NCI-H2171 treated with DMSO at 0.1 percent for 48 hours (cell line): ENCODE measurements at regions not wholly inside any gene's neighbourhood (a gene's known extent, or its start where the extent isn't known, plus 50 kb on each side); places are given as distances from the start of the nearest gene placed in this dataset.
A peak's percentile ranks its signal among the peaks of the same experiment; 100 is the strongest.
"Not testable (repeated sequence)": the region's sequence is repeated elsewhere in the genome, so short reads cannot be mapped to it uniquely, and the experiment has no call there.

Experiments
- DNase-seq: peaks from one replicate; lab custom pipeline; 2025; lab: John Stamatoyannopoulos, UW

- DNase-seq: no peak
Measured at GRCh38 chr1:118828038-118828437, 160.1 kb downstream of the TBX15 start.

GRCh38 chr1:118827636-118828035, 160.5 kb downstream of the TBX15 start:
- no peak for DNase-seq

DNA sequence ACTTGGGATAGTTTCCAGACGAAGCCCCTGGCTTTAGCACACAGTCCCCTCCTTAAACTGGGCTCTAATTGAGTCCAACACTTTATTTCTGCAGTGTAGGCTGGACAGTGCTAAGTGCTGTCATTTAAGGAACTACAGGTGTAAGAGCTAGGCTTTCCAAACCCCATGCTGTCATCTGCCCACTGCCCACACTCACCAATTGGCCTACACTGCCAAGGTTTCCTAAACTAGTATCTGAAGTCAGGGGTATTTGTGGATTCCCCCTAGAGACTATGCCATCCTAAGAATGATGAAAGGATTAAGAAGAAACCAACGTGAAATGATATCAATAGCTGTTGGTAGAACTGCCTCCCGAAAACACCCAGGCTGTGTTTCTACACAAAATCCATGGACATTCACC, 160.9 kb downstream of the TBX15 start:
- DNase-seq: no peak

DNA sequence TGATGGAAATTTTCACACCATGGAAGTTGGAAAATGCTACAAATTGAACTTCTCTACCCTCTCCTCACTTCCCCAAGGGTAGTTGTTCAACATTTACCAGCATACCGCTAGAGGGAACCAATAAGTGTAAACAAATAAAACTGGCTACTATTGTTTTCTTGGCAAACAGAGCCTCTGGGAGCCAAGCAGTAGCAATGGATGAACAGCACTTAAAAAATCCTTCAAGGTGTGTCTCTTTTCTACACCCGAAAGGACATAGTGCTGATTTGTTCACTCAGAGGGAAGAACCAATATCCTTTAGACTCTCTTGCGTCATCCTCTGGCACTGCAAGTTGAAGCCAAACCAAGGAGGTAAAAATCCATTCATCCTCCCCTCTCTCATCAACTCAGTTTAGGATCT, 161.5 kb downstream of the TBX15 start:
- DNase-seq: no peak

GRCh38 chr1:118825619-118826018, 162.5 kb downstream of the TBX15 start:
- no peak for DNase-seq

DNA sequence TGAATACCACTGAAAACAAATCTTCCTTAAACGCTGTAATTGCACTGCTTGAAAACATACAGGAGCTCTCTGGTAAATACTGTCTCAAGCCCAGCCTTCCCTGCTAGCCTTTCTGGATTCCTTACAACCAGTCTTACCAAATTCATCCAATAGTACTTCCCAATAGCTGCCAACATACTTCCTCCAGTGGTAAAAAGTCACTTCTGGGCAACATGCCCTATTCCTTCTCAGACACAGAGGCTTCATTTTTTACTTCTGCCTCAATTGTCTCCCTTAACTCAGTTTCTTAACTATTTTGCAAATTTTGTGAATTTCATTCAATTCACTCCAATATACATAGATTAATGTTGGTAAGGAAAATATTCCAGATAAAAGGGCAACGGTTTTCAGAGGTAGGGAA, 166.3 kb downstream of the TBX15 start:
- DNase-seq: peak; percentile 1

DNA sequence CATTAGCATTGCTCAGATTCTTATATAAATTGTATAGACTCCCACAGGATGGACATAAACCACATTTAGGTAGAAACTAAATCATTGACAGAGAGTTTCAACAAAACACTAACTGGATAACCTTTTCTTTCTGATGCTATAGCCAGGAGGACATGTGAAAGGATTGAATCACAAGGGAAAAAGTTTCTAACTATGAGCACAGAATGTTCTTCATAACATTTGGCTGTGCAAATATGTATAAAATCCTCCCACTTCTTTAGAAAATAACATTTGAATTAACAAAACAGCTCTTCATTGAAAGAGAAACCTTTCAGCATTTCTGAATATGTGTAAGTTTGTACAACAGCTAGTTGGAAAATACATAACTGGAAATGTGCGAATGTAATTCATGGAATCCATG, 167.3 kb downstream of the TBX15 start:
- DNase-seq: no peak

- no peak for DNase-seq
Measured at GRCh38 chr1:118815909-118816308, 172.2 kb downstream of the TBX15 start.

DNA sequence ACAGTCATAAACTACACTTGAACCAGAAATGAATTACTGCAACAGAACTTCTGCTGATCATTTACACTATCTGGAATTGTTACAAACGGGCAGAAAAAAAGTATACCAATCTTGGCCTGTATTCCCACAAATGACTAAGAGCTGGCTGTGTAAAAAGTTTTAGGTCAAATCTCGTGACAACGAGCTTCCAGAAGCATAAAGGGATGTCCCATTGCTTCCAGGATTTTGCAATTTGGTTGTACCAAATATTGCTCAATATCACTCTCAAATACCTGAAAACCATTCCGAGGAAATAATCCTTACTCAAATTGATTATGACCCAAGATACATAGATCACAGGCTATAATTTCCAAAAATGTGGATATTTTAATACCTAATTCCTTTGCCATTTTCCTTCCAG, 175.6 kb downstream of the TBX15 start:
- no peak for DNase-seq

- no peak for DNase-seq
Measured at GRCh38 chr1:118811156-118811555, 177.0 kb downstream of the TBX15 start.

- DNase-seq: no peak
Measured at GRCh38 chr1:118809586-118809985, 178.6 kb downstream of the TBX15 start.

GRCh38 chr1:118803128-118803527, 185.0 kb downstream of the TBX15 start:
- not testable (repeated sequence) for DNase-seq

DNA sequence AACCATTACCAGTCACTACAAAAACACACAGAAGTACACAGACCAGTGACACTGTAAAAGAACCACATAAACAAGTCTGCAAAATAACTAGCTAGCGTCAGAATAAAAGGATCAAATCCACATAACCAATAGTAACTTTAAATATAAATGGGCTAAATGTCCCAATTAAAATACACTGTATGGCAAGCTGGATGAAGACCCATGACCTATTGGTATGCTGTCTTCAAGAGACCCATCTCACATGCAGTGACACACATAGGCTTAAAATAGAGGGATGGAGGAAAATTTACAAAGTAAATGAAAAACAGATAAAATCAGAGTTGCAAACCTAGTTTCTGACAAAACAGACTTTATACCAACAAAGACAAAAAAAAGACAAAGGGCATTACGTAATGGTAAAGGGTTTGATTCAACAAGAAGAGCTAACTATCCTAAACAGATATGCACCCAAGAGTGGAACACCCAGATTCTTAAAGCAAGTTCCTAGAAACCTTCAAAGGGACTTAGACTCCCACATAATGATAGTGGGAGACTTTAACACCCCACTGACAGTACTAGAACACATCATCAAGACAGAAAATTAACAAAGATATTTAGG, 196.9 kb downstream of the TBX15 start:
- DNase-seq: no peak

DNA sequence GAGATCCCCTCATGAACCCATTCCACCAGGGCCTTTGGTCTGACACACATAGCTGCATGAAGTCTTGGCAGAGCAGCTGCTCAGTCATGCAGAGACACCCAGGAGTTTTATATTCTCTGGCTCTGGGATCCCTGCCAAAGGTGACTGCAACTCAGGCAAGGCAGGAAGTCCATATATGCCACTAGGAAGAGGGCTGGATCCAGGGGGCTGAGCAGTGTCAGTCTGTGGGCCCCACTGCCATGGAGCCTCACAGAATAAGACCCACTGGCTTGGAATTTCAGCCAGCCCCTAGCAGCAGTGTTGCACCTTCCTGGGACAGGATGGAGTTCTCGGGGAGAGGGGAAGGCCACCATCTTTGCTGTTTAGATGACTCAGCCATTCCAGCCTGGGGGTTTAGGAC, 199.7 kb downstream of the TBX15 start:
- peak; percentile 82 for DNase-seq

DNA sequence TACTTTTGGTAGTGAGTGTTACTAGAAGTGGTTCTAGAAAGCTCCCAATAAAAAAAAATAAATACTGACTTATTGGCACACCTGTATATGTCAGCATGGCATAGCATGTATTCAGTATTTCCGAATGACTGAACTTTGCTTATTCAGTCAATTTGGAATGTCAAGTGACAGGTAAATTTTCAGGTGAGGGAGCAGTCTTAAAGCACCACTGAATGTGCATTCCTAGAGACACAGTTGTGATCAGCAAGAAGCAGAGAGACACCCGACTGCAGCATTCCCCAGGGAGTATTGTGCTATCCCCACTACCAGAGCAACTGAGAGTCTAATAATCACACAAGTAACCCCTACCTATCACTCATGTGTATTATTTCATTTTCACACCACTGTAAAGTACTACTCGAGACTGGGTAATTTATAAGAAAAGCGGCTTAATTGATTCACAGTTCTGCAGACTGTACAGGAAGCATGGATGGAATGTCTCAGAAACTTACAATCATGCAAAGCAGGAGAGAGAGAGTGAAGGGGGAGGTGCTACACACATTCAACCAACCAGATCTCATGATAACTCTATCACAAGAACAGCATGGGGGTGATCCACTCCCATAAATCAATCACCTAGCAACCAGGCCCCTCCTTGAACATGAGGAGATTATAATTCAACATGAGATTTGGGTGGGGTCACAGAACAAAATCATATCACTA, 201.5 kb downstream of the TBX15 start:
- DNase-seq: no peak

- DNase-seq: peak; percentile 26
Measured at GRCh38 chr1:118785246-118785645, 202.9 kb downstream of the TBX15 start.

- peak; percentile 15 for DNase-seq
Measured at GRCh38 chr1:118783095-118783758, 204.9 kb downstream of the TBX15 start.

DNA sequence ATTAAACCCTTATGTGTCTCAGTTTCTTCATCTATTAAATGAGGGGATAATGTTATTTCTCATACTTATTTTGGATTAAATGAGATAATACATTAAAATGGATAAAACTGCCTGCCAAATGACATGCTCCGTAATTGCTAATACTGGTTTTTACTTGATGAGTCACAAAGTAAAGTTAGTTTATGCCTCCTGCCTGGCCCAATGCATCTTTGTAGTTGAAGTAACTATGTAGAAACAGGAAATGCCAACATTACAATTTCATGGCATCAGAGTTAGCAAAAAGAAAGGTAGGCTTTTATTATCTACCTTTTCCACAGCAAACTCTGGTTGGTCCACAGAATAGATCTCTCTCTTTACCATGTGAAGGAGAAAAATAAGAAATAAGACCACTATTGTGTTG, 214.5 kb downstream of the TBX15 start:
- no peak for DNase-seq

GRCh38 chr1:118767971-118768370, 220.2 kb downstream of the TBX15 start:
- DNase-seq: no peak

DNA sequence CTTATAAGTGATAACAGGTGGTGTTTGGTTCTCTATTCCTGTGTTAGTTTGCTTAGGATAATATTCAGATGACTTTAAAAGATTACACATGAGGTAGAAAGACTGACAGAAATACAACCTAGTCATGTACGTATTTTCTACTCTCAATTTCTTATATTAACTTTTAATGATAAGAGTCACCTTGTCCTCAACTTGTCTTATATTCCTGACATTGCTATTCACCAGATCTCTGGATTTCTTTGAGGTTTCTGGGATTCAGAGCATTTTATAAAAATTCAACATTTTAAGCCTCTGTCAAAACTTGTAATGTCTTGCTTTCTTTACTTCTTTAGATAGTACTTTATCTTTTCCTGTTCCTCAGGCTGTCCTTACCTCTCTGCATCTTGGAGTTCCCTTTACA, 234.2 kb downstream of the TBX15 start:
- DNase-seq: no peak

GRCh38 chr1:118751166-118751565, 237.0 kb downstream of the TBX15 start:
- DNase-seq: no peak

GRCh38 chr1:118744420-118744819, 243.7 kb downstream of the TBX15 start:
- peak; percentile 35 for DNase-seq

DNA sequence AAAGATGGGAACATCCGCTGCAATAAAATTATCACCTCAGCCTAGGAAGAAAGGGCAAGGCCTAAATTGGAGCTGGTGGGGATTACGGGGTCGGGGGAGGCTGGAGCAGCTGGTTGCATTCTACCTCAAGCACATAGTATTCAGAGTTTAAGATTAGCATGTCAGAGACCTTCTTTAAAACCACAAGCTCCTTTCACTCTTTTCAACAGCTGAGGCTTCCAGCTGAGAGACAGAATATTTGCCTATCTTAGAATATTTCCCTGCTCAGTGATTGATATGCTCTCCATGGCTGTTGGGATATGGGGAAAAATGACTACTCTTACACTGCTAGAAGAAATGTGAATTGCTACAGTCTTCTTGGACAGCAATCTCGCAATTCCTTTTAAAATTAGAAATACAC, 248.6 kb downstream of the TBX15 start:
- no peak for DNase-seq

- no peak for DNase-seq
Measured at GRCh38 chr1:118736322-118736721, 251.8 kb downstream of the TBX15 start.
